Astrocyte (in vitro differentiated cells and primary cell): ENCODE measurements at regions not wholly inside any gene's neighbourhood (a gene's known extent, or its start where the extent isn't known, plus 50 kb on each side); places are given as distances from the start of the nearest gene placed in this dataset.
"Not testable (repeated sequence)": the region's sequence is repeated elsewhere in the genome, so short reads cannot be mapped to it uniquely, and the experiment has no call there.

Experiments used
- DNase-seq: peaks from one replicate; pipeline ENCODE4 v3.0.0-alpha.2; 2010; ENCODE audit warnings: low read depth
- FAIRE-seq: peaks from 2 replicates; lab custom pipeline; 2011; peaks lifted over from hg19 to GRCh38; lab: Jason Lieb, UNC
- H2AFZ ChIP-seq: 2 replicates; pipeline ENCODE4 v1.6.0; 2012; ENCODE audit warnings: low read depth, low read length, inconsistent platforms
- H3K27ac ChIP-seq: 2 replicates; pipeline ENCODE4 v1.5.1; 2011; ENCODE audit warnings: low read depth, low read length, inconsistent platforms
- H3K27me3 ChIP-seq: 2 replicates; pipeline ENCODE4 v1.6.0; 2011; ENCODE audit warnings: low read length, inconsistent platforms; ENCODE audit not compliant: insufficient read depth
- H3K36me3 ChIP-seq: 2 replicates; pipeline ENCODE4 v1.5.1; 2011; ENCODE audit warnings: low read length, inconsistent platforms; ENCODE audit not compliant: insufficient read depth
- H3K4me1 ChIP-seq: 2 replicates; pipeline ENCODE4 v1.5.1; 2011; ENCODE audit warnings: low read length, inconsistent platforms; ENCODE audit not compliant: insufficient read depth
- H3K4me2 ChIP-seq: 2 replicates; pipeline ENCODE4 v1.6.0; 2012; ENCODE audit warnings: low read length, inconsistent platforms
- H3K4me3 ChIP-seq: 2 replicates; pipeline ENCODE4 v1.5.1; 2011; ENCODE audit warnings: low read depth, mild to moderate bottlenecking, low read length, inconsistent platforms; ENCODE audit not compliant: insufficient read depth
- H3K79me2 ChIP-seq: 2 replicates; pipeline ENCODE4 v1.6.0; 2012; ENCODE audit warnings: mild to moderate bottlenecking, low read length, inconsistent platforms; ENCODE audit not compliant: insufficient read depth
- H3K9ac ChIP-seq: 2 replicates; pipeline ENCODE4 v1.6.0; 2012; ENCODE audit warnings: mild to moderate bottlenecking, low read length, inconsistent platforms
- H3K9me3 ChIP-seq: 2 replicates; pipeline ENCODE4 v1.5.1; 2012; ENCODE audit warnings: low read depth, mild to moderate bottlenecking, low read length, inconsistent platforms; ENCODE audit not compliant: insufficient read depth
- H4K20me1 ChIP-seq: 2 replicates; pipeline ENCODE4 v1.6.0; 2012; ENCODE audit warnings: low read length, inconsistent platforms; ENCODE audit not compliant: insufficient read depth
- H3K27ac Mint-ChIP-seq: one replicate; pipeline ENCODE4 v1.8.0; 2021; ENCODE audit warnings: mild to moderate bottlenecking, mixed read lengths; ENCODE audit not compliant: unreplicated experiment
- H3K27me3 Mint-ChIP-seq: one replicate; pipeline ENCODE4 v1.8.0; 2021; ENCODE audit warnings: low read depth, mixed read lengths; ENCODE audit not compliant: unreplicated experiment
- H3K36me3 Mint-ChIP-seq: one replicate; pipeline ENCODE4 v1.8.0; 2021; ENCODE audit warnings: low read depth, mixed read lengths; ENCODE audit not compliant: unreplicated experiment
- H3K4me1 Mint-ChIP-seq: one replicate; pipeline ENCODE4 v1.8.0; 2021; ENCODE audit warnings: low read depth, mixed read lengths; ENCODE audit not compliant: unreplicated experiment
- H3K4me3 Mint-ChIP-seq: one replicate; pipeline ENCODE4 v1.8.0; 2021; ENCODE audit warnings: mild to moderate bottlenecking, moderate library complexity, mixed read lengths; ENCODE audit not compliant: unreplicated experiment
- H3K9me3 Mint-ChIP-seq: one replicate; pipeline ENCODE4 v1.8.0; 2021; ENCODE audit warnings: mild to moderate bottlenecking, mixed read lengths; ENCODE audit not compliant: unreplicated experiment
- CTCF ChIP-seq: IDR thresholded peaks from 2 replicates; pipeline ENCODE4 v1.5.1; 2011; ENCODE audit warnings: low read depth, mild to moderate bottlenecking, inconsistent platforms, low read length, moderate library complexity; ENCODE audit not compliant: insufficient read depth
- EZH2 ChIP-seq: IDR thresholded peaks from 2 replicates; pipeline ENCODE4 v1.6.1; 2012; ENCODE audit warnings: mild to moderate bottlenecking, low read length, inconsistent platforms; ENCODE audit not compliant: insufficient read depth

DNA sequence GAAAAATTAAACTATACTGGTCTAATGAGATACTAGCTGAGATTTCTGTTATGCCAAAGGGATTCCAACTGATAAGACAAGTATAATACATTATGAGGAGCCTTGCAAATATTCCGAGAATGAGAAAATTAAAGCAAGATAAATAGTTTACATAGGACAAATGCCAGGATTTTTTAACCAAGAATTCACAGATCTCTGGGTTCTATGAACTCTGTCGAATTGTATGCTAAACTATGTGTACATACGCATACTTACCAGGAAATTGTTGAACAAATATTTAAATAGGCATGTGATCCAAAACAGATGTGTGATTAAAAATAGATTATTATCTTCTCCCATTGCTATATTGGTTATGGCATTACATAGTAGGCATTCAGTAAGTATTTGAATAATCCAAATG lies 616.6 kb downstream of the GABRG2 start:
- no peaks in the 10 kb centered on the region for H3K79me2 ChIP-seq
- no peak overlapping the region for H3K4me3 ChIP-seq
- no peaks in the 10 kb centered on the region for H3K27me3 Mint-ChIP-seq
- no peaks in the 10 kb centered on the region for H3K9me3 Mint-ChIP-seq
- TF ChIP-seq CTCF (no peak), EZH2 (no peak)
- H3K36me3 ChIP-seq, result no peaks in the 10 kb centered on the region
- H3K9ac ChIP-seq, result no peak overlapping the region
- H3K4me1 Mint-ChIP-seq, result no peaks in the 10 kb centered on the region
- H3K9me3 ChIP-seq, result peaks cover 5% of the 10 kb centered on the region
- H2AFZ ChIP-seq, result no peak overlapping the region
- H3K4me3 Mint-ChIP-seq, result no peak overlapping the region
- DNase-seq, result no peak
- H4K20me1 ChIP-seq, result no peaks in the 10 kb centered on the region
- no peaks in the 10 kb centered on the region for H3K4me1 ChIP-seq
- H3K27me3 ChIP-seq, result no peaks in the 10 kb centered on the region
- H3K36me3 Mint-ChIP-seq, result no peaks in the 10 kb centered on the region
- H3K4me2 ChIP-seq, result no peak overlapping the region
- H3K27ac ChIP-seq, result no peak overlapping the region
- FAIRE-seq, result no peak
- no peak overlapping the region for H3K27ac Mint-ChIP-seq

DNA sequence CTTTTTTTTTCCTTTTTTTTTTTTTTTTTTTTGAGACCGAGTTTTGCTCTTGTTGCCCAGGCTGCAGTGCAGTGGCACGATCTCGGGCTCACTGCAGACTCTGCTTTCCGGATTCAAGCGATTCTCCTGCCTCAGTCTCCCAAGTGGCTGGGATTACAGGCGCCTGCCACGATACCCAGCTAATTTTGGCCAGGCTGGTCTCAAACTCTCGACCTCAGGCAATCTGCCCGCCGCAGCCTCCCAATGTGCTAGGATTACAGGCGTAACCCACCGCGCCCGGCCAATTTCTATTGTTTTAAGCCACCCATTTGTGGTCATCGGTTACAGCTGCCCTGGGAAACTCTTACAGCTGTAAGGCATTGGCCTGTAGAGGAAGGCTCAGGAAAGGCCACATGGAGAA lies 617.7 kb downstream of the GABRG2 start:
- Histone ChIP-seq H2AFZ (no peak overlapping the region), H4K20me1 (no peaks in the 10 kb centered on the region), H3K9me3 (peaks cover 5% of the 10 kb centered on the region), H3K36me3 (no peaks in the 10 kb centered on the region), H3K27ac (no peak overlapping the region), H3K27me3 (no peaks in the 10 kb centered on the region), H3K79me2 (no peaks in the 10 kb centered on the region), H3K9ac (no peak overlapping the region), H3K4me2 (no peak overlapping the region), H3K4me1 (no peaks in the 10 kb centered on the region), H3K4me3 (no peak overlapping the region)
- Mint-ChIP-seq H3K4me1 (no peaks in the 10 kb centered on the region), H3K27me3 (no peaks in the 10 kb centered on the region), H3K4me3 (no peak overlapping the region), H3K36me3 (no peaks in the 10 kb centered on the region), H3K9me3 (no peaks in the 10 kb centered on the region), H3K27ac (no peak overlapping the region)
- no peak for DNase-seq
- TF ChIP-seq CTCF, result no peak
- TF ChIP-seq EZH2, result no peak
- no peak for FAIRE-seq

DNA sequence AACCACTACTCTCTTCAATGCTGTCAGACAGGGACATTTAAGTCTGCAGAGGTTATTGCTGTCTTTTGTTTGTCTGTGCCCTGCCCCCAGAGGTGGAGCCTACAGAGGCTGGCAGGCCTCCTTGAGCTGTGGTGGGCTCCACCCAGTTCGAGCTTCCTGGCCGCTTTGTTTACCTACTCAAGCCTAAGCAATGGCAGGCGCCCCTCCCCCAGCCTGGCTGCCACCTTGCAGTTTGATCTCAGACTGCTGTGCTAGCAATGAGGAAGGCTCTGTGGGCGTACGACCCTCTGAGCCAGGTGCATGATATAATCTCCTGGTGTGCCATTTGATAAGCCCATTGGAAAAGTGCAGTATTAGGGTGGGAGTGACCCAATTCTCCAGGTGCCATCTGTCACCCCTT lies 628.7 kb downstream of the GABRG2 start:
- H3K4me1 ChIP-seq, H3K4me3 ChIP-seq, FAIRE-seq, H3K27ac Mint-ChIP-seq, H3K27me3 ChIP-seq, H2AFZ ChIP-seq, H3K36me3 Mint-ChIP-seq, H3K27ac ChIP-seq, H3K9me3 ChIP-seq, H4K20me1 ChIP-seq, H3K4me2 ChIP-seq, H3K36me3 ChIP-seq, DNase-seq, H3K4me1 Mint-ChIP-seq, H3K27me3 Mint-ChIP-seq, H3K9ac ChIP-seq, H3K79me2 ChIP-seq, H3K4me3 Mint-ChIP-seq: not testable (repeated sequence)
- H3K9me3 Mint-ChIP-seq, result peaks cover 21% of the 10 kb centered on the region
